Natural killer cell (primary cell): ENCODE measurements at regions not wholly inside any gene's neighbourhood (a gene's known extent, or its start where the extent isn't known, plus 50 kb on each side); places are given as distances from the start of the nearest gene placed in this dataset.

Source experiments
- ATAC-seq, 3 donors: fragments of 150-1000 bp in 2 of 3; fragments of 200-7000 bp in 1 of 3; cut with Tn5 transposase; 1 replicate in 1 of 3; 2 replicates in 2 of 3; pipeline ENCODE4 v1.10.0; 2021; ENCODE audit warnings: mild to moderate bottlenecking in 2 of 3, moderate library complexity in 2 of 3
- DNase-seq, 2 donors: peaks; one replicate each; pipeline versions ENCODE4 v3.0.0 to v3.0.0-alpha.2; 2013 to 2021; ENCODE audit warnings: mixed read lengths in 1 of 2
- H3K27ac ChIP-seq: one replicate; pipeline ENCODE4 v1.5.1; 2013; ENCODE audit warnings: mild to moderate bottlenecking, low read length
- H3K27me3 ChIP-seq: one replicate; pipeline ENCODE4 v1.6.1; 2013; ENCODE audit warnings: low read length; ENCODE audit not compliant: control insufficient read depth, insufficient read depth
- H3K36me3 ChIP-seq: one replicate; pipeline ENCODE4 v1.6.1; 2013; ENCODE audit warnings: low read length; ENCODE audit not compliant: control insufficient read depth, insufficient read depth
- H3K4me1 ChIP-seq: one replicate; pipeline ENCODE4 v1.6.1; 2013; ENCODE audit warnings: low read length; ENCODE audit not compliant: control insufficient read depth, insufficient read depth
- H3K4me3 ChIP-seq: one replicate; pipeline ENCODE4 v1.5.1; 2013; ENCODE audit warnings: low read length
- H3K9me3 ChIP-seq: one replicate; pipeline ENCODE4 v1.6.1; 2013; ENCODE audit warnings: low read length; ENCODE audit not compliant: control insufficient read depth, insufficient read depth
- H3K27ac Mint-ChIP-seq, 2 donors: one replicate each; pipeline ENCODE4 v1.8.0; 2022; ENCODE audit warnings: mild to moderate bottlenecking in 2 of 2, mixed read lengths in 2 of 2, moderate library complexity in 1 of 2
- H3K27me3 Mint-ChIP-seq, 2 donors: one replicate each; pipeline ENCODE4 v1.8.0; 2022; ENCODE audit warnings: low read depth in 2 of 2, mixed read lengths in 2 of 2
- H3K36me3 Mint-ChIP-seq: one replicate; pipeline ENCODE4 v1.8.0; 2022; ENCODE audit warnings: mixed read lengths
- H3K4me1 Mint-ChIP-seq, 2 donors: one replicate each; pipeline ENCODE4 v1.8.0; 2022; ENCODE audit warnings: mixed read lengths in 2 of 2
- H3K4me3 Mint-ChIP-seq: one replicate; pipeline ENCODE4 v1.8.0; 2022; ENCODE audit warnings: mild to moderate bottlenecking, moderate library complexity, mixed read lengths
- H3K9me3 Mint-ChIP-seq, 2 donors: one replicate each; pipeline ENCODE4 v1.8.0; 2022; ENCODE audit warnings: mixed read lengths in 2 of 2
- CTCF ChIP-seq: fragments of 200-600 bp; IDR thresholded peaks from one replicate; pipeline ENCODE4 v1.8.0; 2022; ENCODE audit warnings: antibody characterized with exemption
- WGBS: methylation state at CpG from one replicate; pipeline ENCODE4 v1.1.7; 2013; ENCODE audit warnings: missing lambda C conversion rate; ENCODE audit not compliant: insufficient coverage; 5-methylcytosine and 5-hydroxymethylcytosine counted together
- intact Hi-C: fragments of 100-400 bp; cut with micrococcal nuclease; formaldehyde crosslinking; loops from one replicate; pipeline ENCODE4 v1.14.2; 2022

- Histone ChIP-seq H3K27ac (no peak overlapping the region), H3K36me3 (no peaks in the 10 kb centered on the region), H3K4me3 (no peak overlapping the region), H3K4me1 (no peaks in the 10 kb centered on the region), H3K27me3 (no peaks in the 10 kb centered on the region), H3K9me3 (no peaks in the 10 kb centered on the region)
- no peaks in the 10 kb centered on the region for H3K27me3 Mint-ChIP-seq
- no peak for DNase-seq
- peaks cover 0 to 9% of the 10 kb centered on the region in 2 donors for H3K9me3 Mint-ChIP-seq
- no peaks in the 10 kb centered on the region for H3K4me1 Mint-ChIP-seq
- no peak overlapping the region for H3K27ac Mint-ChIP-seq
- no peak for ATAC-seq
- H3K4me3 Mint-ChIP-seq, result no peak overlapping the region
- intact Hi-C loops, result no loop called here
- 90% methylated on average over 2 of the region's 2 CpGs for WGBS
- TF ChIP-seq CTCF, result no peak
- no peaks in the 10 kb centered on the region for H3K36me3 Mint-ChIP-seq
These were observed 716.4 kb upstream of the MARCKS start for GRCh38 chr6:113140721-113141120.

GRCh38 chr6:113141901-113142300, 715.2 kb upstream of the MARCKS start:
- DNase-seq (no peak), ATAC-seq (no peak)
- peaks cover 2 to 11% of the 10 kb centered on the region in 2 donors for H3K9me3 Mint-ChIP-seq
- H3K4me3 Mint-ChIP-seq, result no peak overlapping the region
- 72% methylated on average over 2 of the region's 2 CpGs for WGBS
- H3K36me3 Mint-ChIP-seq, result no peaks in the 10 kb centered on the region
- no peak overlapping the region for H3K27ac ChIP-seq
- no peaks in the 10 kb centered on the region for H3K36me3 ChIP-seq
- no peaks in the 10 kb centered on the region for H3K27me3 ChIP-seq
- H3K27ac Mint-ChIP-seq, result no peak overlapping the region
- H3K27me3 Mint-ChIP-seq, result no peaks in the 10 kb centered on the region
- H3K4me1 Mint-ChIP-seq, result no peaks in the 10 kb centered on the region
- intact Hi-C loops, result no loop called here
- no peak overlapping the region for H3K4me3 ChIP-seq
- H3K4me1 ChIP-seq, result no peaks in the 10 kb centered on the region
- TF ChIP-seq CTCF, result no peak
- no peaks in the 10 kb centered on the region for H3K9me3 ChIP-seq

GRCh38 chr6:113142671-113143174, 714.4 kb upstream of the MARCKS start:
- Mint-ChIP-seq H3K4me1 (no peaks in the 10 kb centered on the region), H3K4me3 (no peak overlapping the region), H3K27me3 (no peaks in the 10 kb centered on the region), H3K9me3 (peaks cover 2 to 11% of the 10 kb centered on the region in 2 donors), H3K36me3 (no peaks in the 10 kb centered on the region), H3K27ac (no peak overlapping the region)
- H3K9me3 ChIP-seq, result no peaks in the 10 kb centered on the region
- no peaks in the 10 kb centered on the region for H3K27me3 ChIP-seq
- 83% methylated on average over 3 of the region's 5 CpGs for WGBS
- H3K36me3 ChIP-seq, result no peaks in the 10 kb centered on the region
- ATAC-seq (no peak), DNase-seq (no peak)
- H3K27ac ChIP-seq, result no peak overlapping the region
- no peak for TF ChIP-seq CTCF
- intact Hi-C loops, result no loop called here
- no peak overlapping the region for H3K4me3 ChIP-seq
- H3K4me1 ChIP-seq, result no peaks in the 10 kb centered on the region

- no peak for ATAC-seq
- Histone ChIP-seq H3K4me1 (no peaks in the 10 kb centered on the region), H3K4me3 (no peak overlapping the region), H3K27ac (no peak overlapping the region), H3K9me3 (no peaks in the 10 kb centered on the region), H3K27me3 (no peaks in the 10 kb centered on the region), H3K36me3 (no peaks in the 10 kb centered on the region)
- no peak for TF ChIP-seq CTCF
- Mint-ChIP-seq H3K4me1 (no peaks in the 10 kb centered on the region), H3K9me3 (peaks cover 4 to 11% of the 10 kb centered on the region in 2 donors), H3K36me3 (no peaks in the 10 kb centered on the region), H3K27ac (no peak overlapping the region), H3K27me3 (no peaks in the 10 kb centered on the region), H3K4me3 (no peak overlapping the region)
- DNase-seq, result no peak
- WGBS, result no CpG with 5 or more reads among the region's 3 CpGs
- intact Hi-C loops, result no loop called here
These were observed 713.9 kb upstream of the MARCKS start for GRCh38 chr6:113143206-113143605.
